ENCODE measurements at regions not wholly inside any gene's neighbourhood (a gene's known extent, or its start where the extent isn't known, plus 50 kb on each side); places are given as distances from the start of the nearest gene placed in this dataset.

DNA sequence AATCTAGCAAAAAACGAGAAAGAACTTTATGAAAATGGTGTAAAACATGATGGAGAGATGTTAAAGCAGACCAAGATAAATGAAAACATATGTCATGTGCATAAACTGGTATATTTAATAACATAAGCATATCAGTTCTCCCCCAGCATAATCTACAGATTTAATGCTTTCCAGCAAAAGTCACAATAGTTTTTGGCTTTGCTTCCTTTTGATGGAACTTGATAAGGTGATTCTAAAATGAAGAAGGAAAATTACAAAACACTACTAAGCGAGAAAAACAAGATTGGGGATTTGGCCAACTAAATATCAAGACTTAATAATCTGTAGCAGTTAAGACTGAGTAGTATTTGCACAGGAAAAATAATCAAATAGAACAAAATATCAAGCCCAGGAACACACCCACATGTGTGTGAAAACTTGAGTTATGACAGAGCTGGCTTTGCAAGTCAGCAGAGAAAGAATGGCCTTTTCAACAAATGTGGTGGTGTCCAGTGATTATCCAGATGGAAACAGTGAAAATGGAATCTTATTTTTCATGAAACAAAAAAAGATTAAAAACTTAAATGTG, 83.7 kb upstream of the L3MBTL4 start:
- H3K27me3 ChIP-seq (replicated peaks; ENCODE audit: insufficient read depth): no peaks in the 10 kb centered on the region
- H3K9me3 ChIP-seq: no peaks in the 10 kb centered on the region
- TF ChIP-seq, protein P1, sequence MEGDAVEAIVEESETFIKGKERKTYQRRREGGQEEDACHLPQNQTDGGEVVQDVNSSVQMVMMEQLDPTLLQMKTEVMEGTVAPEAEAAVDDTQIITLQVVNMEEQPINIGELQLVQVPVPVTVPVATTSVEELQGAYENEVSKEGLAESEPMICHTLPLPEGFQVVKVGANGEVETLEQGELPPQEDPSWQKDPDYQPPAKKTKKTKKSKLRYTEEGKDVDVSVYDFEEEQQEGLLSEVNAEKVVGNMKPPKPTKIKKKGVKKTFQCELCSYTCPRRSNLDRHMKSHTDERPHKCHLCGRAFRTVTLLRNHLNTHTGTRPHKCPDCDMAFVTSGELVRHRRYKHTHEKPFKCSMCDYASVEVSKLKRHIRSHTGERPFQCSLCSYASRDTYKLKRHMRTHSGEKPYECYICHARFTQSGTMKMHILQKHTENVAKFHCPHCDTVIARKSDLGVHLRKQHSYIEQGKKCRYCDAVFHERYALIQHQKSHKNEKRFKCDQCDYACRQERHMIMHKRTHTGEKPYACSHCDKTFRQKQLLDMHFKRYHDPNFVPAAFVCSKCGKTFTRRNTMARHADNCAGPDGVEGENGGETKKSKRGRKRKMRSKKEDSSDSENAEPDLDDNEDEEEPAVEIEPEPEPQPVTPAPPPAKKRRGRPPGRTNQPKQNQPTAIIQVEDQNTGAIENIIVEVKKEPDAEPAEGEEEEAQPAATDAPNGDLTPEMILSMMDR (IDR thresholded peaks at IDR 0.05): no peak
- H3K4me3 ChIP-seq: no peak overlapping the region
- no peaks in the 10 kb centered on the region for H3K36me3 ChIP-seq
- H3K27ac ChIP-seq: no peak overlapping the region
- H3K4me1 ChIP-seq (ENCODE audit: control insufficient read depth in 1 of 2, low read depth in 2 of 2): no peaks in the 10 kb centered on the region
- DNase-seq (ENCODE audit: low spot score) (no peak), ATAC-seq (ENCODE audit: insufficient number of reproducible peaks, low FRiP score, low read depth) (no peak)

DNA sequence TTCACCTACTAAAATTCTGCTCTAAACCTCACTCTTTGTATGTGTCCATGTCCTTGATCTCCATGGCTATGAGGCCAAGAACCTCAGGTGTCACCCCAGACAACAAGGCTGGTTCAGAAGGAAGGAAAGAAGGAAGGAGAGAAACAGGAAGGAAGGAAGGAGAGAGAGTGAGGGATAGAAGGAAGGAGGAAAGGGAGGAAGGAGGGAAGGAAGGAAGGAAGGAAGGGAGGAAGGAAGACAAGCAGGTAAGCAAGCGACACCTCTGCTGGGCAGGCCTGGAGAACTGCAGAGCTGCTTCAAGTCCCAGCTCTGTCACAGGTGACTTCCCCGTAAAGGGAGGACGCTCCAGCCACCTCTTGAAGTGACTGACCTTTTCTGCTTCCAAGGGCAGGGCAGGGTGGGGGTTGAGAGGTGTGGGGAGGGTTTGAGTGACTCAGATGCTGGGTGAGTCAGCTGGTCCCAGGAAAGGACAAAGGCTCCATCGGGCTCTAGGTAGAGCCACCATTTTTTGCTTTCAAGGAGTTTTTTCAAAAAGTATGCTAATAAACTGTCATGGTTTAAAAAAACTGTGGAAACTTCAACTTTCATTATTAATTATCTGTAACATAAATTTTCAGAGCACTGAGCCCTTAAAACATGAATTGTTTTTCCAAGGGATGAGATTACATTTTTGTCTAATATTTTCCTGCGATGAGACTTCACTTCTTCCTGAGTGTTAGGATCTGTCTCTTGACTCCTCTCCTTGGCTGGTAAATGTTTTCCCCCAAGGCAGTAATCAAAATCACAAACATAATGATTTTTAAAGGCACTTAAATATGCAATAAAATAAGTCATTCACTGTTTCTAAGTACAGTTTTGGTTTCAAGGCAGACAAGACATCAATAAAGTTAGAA, 90.1 kb upstream of the L3MBTL4 start:
- Histone ChIP-seq H3K36me3 (no peaks in the 10 kb centered on the region), H3K9me3 (no peaks in the 10 kb centered on the region), H3K27ac (no peak overlapping the region), H3K4me1 (ENCODE audit: control insufficient read depth in 1 of 2, low read depth in 2 of 2) (no peaks in the 10 kb centered on the region), H3K4me3 (no peak overlapping the region), H3K27me3 (replicated peaks; ENCODE audit: insufficient read depth) (no peaks in the 10 kb centered on the region)
- DNase-seq (ENCODE audit: low spot score) (no peak), ATAC-seq (ENCODE audit: insufficient number of reproducible peaks, low FRiP score, low read depth) (no peak)
- TF ChIP-seq, protein P1 (IDR thresholded peaks at IDR 0.05): no peak

DNA sequence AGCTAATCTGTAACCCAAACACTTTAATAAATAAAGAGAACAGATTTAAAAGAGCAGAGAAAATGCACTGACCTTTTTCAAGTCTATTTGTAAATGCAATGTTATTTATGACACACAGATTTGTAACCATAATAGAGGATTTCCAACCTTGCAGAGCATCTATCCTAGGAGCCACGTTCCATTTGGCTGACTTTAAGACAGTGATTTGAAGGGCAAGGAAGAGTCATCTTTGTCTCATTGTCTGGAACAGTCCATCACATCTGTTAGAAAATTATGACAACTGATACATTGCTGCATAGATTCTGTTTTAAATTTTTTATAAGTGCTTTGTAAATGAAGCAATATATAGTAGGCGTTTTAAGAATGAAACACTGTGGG, 90.8 kb upstream of the L3MBTL4 start:
- no peak for ATAC-seq (ENCODE audit: insufficient number of reproducible peaks, low FRiP score, low read depth)
- H3K4me1 ChIP-seq (ENCODE audit: control insufficient read depth in 1 of 2, low read depth in 2 of 2): no peaks in the 10 kb centered on the region
- no peaks in the 10 kb centered on the region for H3K36me3 ChIP-seq
- TF ChIP-seq, protein P1 (IDR thresholded peaks at IDR 0.05): no peak
- DNase-seq (ENCODE audit: low spot score): no peak
- H3K27ac ChIP-seq: no peak overlapping the region
- H3K4me3 ChIP-seq: no peak overlapping the region
- no peaks in the 10 kb centered on the region for H3K27me3 ChIP-seq (replicated peaks; ENCODE audit: insufficient read depth)
- no peaks in the 10 kb centered on the region for H3K9me3 ChIP-seq

DNA sequence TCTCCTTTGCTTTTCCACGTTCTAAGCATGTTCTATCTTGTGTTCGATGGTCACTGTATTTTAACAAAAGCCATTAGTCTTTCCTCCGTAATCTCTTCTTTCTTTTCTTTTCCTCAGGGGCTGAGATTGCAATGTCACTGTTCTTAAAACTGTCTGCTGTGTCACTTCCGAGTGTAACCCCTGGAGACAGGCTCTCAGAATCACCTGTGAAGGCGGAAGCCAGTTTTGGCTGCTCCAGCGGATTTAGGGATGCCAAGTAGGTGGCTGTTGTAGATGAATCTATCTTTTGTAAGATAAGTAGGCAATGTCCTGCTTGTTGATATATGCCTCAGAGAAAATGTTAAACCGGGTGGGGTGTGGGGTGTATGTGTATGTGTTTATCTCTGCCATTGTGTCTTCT, 94.7 kb upstream of the L3MBTL4 start:
- no peaks in the 10 kb centered on the region for H3K4me1 ChIP-seq (ENCODE audit: control insufficient read depth in 1 of 2, low read depth in 2 of 2)
- DNase-seq (ENCODE audit: low spot score) (no peak), ATAC-seq (ENCODE audit: insufficient number of reproducible peaks, low FRiP score, low read depth) (no peak)
- no peaks in the 10 kb centered on the region for H3K9me3 ChIP-seq
- TF ChIP-seq, protein P1 (IDR thresholded peaks at IDR 0.05): no peak
- no peaks in the 10 kb centered on the region for H3K36me3 ChIP-seq
- no peaks in the 10 kb centered on the region for H3K27me3 ChIP-seq (replicated peaks; ENCODE audit: insufficient read depth)
- H3K4me3 ChIP-seq: no peak overlapping the region
- H3K27ac ChIP-seq: no peak overlapping the region

DNA sequence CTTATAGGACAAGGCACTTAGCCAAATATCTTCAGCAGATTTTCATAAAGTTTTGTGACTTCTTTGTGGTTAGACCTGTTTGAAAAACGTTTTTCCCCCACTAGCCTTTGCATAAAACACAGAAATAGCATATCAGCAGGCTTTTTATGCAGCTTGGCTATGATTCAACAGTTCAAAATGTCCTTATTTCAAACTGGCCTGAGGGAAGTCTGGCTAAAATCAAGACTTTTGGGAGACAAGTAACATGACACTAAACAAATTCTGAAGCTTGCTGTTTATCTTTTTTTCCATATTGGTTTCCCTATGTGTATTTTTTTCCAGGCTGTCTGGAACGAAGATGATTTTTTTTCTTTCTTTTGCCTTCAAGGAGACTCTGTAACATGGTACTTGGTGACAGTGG, 95.1 kb upstream of the L3MBTL4 start:
- TF ChIP-seq, protein P1 (IDR thresholded peaks at IDR 0.05): no peak
- no peak for DNase-seq (ENCODE audit: low spot score)
- Histone ChIP-seq H3K36me3 (no peaks in the 10 kb centered on the region), H3K9me3 (no peaks in the 10 kb centered on the region), H3K27ac (no peak overlapping the region), H3K27me3 (replicated peaks; ENCODE audit: insufficient read depth) (no peaks in the 10 kb centered on the region), H3K4me1 (ENCODE audit: control insufficient read depth in 1 of 2, low read depth in 2 of 2) (no peaks in the 10 kb centered on the region), H3K4me3 (no peak overlapping the region)
- ATAC-seq (ENCODE audit: insufficient number of reproducible peaks, low FRiP score, low read depth): no peak
